ENCODE measurements at regions not wholly inside any gene's neighbourhood (a gene's known extent, or its start where the extent isn't known, plus 50 kb on each side); places are given as distances from the start of the nearest gene placed in this dataset.
A peak's percentile ranks its signal among the peaks of the same experiment; 100 is the strongest.

DNA sequence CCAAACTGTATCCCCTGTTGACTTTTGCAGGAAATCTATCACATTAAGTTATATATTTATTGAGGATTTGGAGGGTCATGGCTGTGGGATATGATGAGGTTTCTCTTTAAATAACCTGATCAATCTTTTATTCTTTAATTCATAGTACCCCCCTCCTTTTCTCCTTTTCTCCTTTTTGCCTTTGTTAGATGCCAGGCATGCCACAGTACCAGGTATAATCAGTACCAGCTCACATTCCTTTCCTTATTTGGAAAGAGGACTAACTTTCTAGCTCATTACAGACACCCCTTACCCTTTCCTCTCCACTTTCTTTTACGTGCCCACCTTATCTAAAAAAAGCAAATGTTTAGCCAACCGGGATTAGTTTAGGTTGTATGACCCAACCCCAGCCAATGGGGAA is 326.4 kb upstream of the NAALADL2 start:
- Histone ChIP-seq H3K4me3 (ENCODE audit: control insufficient read depth in 2 of 3, extremely low read depth in 1 of 3, insufficient read depth in 2 of 3, low read depth in 1 of 3, low read length in 3 of 3) (no peak overlapping the region), H4K20me1 (ENCODE audit: control insufficient read depth, extremely low read depth, insufficient read depth, low read length) (no peaks in the 10 kb centered on the region), H3K9me3 (ENCODE audit: control insufficient read depth, low read depth, low read length) (no peaks in the 10 kb centered on the region), H3K79me2 (ENCODE audit: control insufficient read depth, insufficient read depth, low read length) (no peaks in the 10 kb centered on the region), H3K4me2 (ENCODE audit: control insufficient read depth, extremely low read depth, insufficient read depth, low read depth, low read length) (peak overlapping the region; percentile 12), H3K27ac (ENCODE audit: control insufficient read depth, insufficient read depth, low read length) (no peak overlapping the region), H3K9me1 (ENCODE audit: control insufficient read depth, extremely low read depth, insufficient read depth, low read length) (no peaks in the 10 kb centered on the region), H3K4me1 (ENCODE audit: control insufficient read depth, extremely low read depth, insufficient read depth, low read length) (peaks cover 13% of the 10 kb centered on the region), H3K36me3 (ENCODE audit: control insufficient read depth in 2 of 2, extremely low read depth in 1 of 2, insufficient read depth in 2 of 2, low read length in 2 of 2) (no peaks in the 10 kb centered on the region), H3K9ac (ENCODE audit: control insufficient read depth, extremely low read depth, insufficient read depth, low read length) (no peak overlapping the region), H2AFZ (ENCODE audit: control insufficient read depth, low read length) (no peak overlapping the region), H3K27me3 (ENCODE audit: control insufficient read depth, extremely low read depth, insufficient read depth, low read length) (no peaks in the 10 kb centered on the region)
- FAIRE-seq (no peak), DNase-seq (ENCODE audit: low read depth, low spot score) (no peak)
- no peak for TF ChIP-seq EZH2 (IDR thresholded peaks at IDR 0.05; ENCODE audit: low read length)
- TF ChIP-seq, protein P1, sequence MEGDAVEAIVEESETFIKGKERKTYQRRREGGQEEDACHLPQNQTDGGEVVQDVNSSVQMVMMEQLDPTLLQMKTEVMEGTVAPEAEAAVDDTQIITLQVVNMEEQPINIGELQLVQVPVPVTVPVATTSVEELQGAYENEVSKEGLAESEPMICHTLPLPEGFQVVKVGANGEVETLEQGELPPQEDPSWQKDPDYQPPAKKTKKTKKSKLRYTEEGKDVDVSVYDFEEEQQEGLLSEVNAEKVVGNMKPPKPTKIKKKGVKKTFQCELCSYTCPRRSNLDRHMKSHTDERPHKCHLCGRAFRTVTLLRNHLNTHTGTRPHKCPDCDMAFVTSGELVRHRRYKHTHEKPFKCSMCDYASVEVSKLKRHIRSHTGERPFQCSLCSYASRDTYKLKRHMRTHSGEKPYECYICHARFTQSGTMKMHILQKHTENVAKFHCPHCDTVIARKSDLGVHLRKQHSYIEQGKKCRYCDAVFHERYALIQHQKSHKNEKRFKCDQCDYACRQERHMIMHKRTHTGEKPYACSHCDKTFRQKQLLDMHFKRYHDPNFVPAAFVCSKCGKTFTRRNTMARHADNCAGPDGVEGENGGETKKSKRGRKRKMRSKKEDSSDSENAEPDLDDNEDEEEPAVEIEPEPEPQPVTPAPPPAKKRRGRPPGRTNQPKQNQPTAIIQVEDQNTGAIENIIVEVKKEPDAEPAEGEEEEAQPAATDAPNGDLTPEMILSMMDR (optimal IDR thresholded peaks at IDR 0.05 in 1 of 3, IDR thresholded peaks at IDR 0.05 in 1 of 3, conservative IDR thresholded peaks at IDR 0.05 in 1 of 3; ENCODE audit: extremely low read depth in 1 of 3, insufficient read depth in 2 of 3, low read length in 3 of 3) = no peak
- dilution Hi-C loops (cut with MboI; ENCODE audit: extremely low pct_ligation_motif_present, low sequenced_read_pairs) = no loop called here

DNA sequence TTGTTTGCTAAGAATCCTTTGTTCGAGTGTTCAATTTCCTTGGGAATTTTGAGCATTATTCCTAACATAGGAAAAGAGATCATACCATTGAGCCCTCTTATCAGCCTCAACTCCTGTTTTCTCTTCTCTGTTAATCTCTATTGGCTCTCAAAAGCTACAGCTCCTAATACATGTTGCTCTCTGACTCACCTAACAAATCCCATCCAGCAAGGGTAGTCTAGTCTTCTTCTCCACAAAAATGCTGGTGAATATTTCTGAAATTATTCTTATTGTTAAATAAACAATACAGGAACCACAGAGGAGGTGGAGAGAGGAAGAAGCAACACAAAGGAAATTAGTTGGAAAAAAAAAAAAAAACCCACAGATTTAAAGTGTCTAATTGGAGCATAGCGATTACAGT is 325.8 kb upstream of the NAALADL2 start:
- no peak for DNase-seq (ENCODE audit: low read depth, low spot score)

More for the DNA sequence above, 325.8 kb upstream of the NAALADL2 start:
- no peak overlapping the region for H2AFZ ChIP-seq (ENCODE audit: control insufficient read depth, low read length)
- H3K4me2 ChIP-seq (ENCODE audit: control insufficient read depth, extremely low read depth, insufficient read depth, low read depth, low read length) = peak overlapping the region; percentile 12
- peaks cover 13% of the 10 kb centered on the region for H3K4me1 ChIP-seq (ENCODE audit: control insufficient read depth, extremely low read depth, insufficient read depth, low read length)
- no peaks in the 10 kb centered on the region for H3K9me1 ChIP-seq (ENCODE audit: control insufficient read depth, extremely low read depth, insufficient read depth, low read length)
- H3K36me3 ChIP-seq (ENCODE audit: control insufficient read depth in 2 of 2, extremely low read depth in 1 of 2, insufficient read depth in 2 of 2, low read length in 2 of 2) = no peaks in the 10 kb centered on the region
- TF ChIP-seq EZH2 (IDR thresholded peaks at IDR 0.05; ENCODE audit: low read length) = no peak
- TF ChIP-seq, protein P1 (optimal IDR thresholded peaks at IDR 0.05 in 1 of 3, IDR thresholded peaks at IDR 0.05 in 1 of 3, conservative IDR thresholded peaks at IDR 0.05 in 1 of 3; ENCODE audit: extremely low read depth in 1 of 3, insufficient read depth in 2 of 3, low read length in 3 of 3) = no peak
- H3K9ac ChIP-seq (ENCODE audit: control insufficient read depth, extremely low read depth, insufficient read depth, low read length) = no peak overlapping the region
- no peaks in the 10 kb centered on the region for H4K20me1 ChIP-seq (ENCODE audit: control insufficient read depth, extremely low read depth, insufficient read depth, low read length)
- H3K79me2 ChIP-seq (ENCODE audit: control insufficient read depth, insufficient read depth, low read length) = no peaks in the 10 kb centered on the region
- H3K27ac ChIP-seq (ENCODE audit: control insufficient read depth, insufficient read depth, low read length) = no peak overlapping the region
- dilution Hi-C loops (cut with MboI; ENCODE audit: extremely low pct_ligation_motif_present, low sequenced_read_pairs) = no loop called here
- H3K27me3 ChIP-seq (ENCODE audit: control insufficient read depth, extremely low read depth, insufficient read depth, low read length) = no peaks in the 10 kb centered on the region
- H3K4me3 ChIP-seq (ENCODE audit: control insufficient read depth in 2 of 3, extremely low read depth in 1 of 3, insufficient read depth in 2 of 3, low read depth in 1 of 3, low read length in 3 of 3) = peak overlapping the region in 1 of 3 experiments; percentile 4
- no peak for FAIRE-seq
- H3K9me3 ChIP-seq (ENCODE audit: control insufficient read depth, low read depth, low read length) = no peaks in the 10 kb centered on the region

Data from keratinocyte (primary cell).